ENCODE measurements at regions not wholly inside any gene's neighbourhood (a gene's known extent, or its start where the extent isn't known, plus 50 kb on each side); places are given as distances from the start of the nearest gene placed in this dataset.

- no peak for DNase-seq (ENCODE audit: low spot score)
- in situ Hi-C loops (cut with MboI; ENCODE audit: low pct_unique_long_range_greater_than_20kb, low sequenced_read_pairs, unreplicated experiment) = no loop called here
Measured at GRCh38 chr18:70973626-70974025, 684.8 kb downstream of the SOCS6 start.

GRCh38 chr18:70966419-70966818, 677.6 kb downstream of the SOCS6 start:
- DNase-seq (ENCODE audit: low spot score) = no peak
- no peak for TF ChIP-seq CTCF (IDR thresholded peaks at IDR 0.05; ENCODE audit: extremely low read depth, insufficient read depth, missing control alignments)
- in situ Hi-C loops (cut with MboI; ENCODE audit: low pct_unique_long_range_greater_than_20kb, low sequenced_read_pairs, unreplicated experiment) = no loop called here

More at GRCh38 chr18:70973626-70974025, 684.8 kb downstream of the SOCS6 start:
- TF ChIP-seq CTCF (IDR thresholded peaks at IDR 0.05; ENCODE audit: extremely low read depth, insufficient read depth, missing control alignments) = no peak

- no peak for DNase-seq (ENCODE audit: low spot score)
- in situ Hi-C loops (cut with MboI; ENCODE audit: low pct_unique_long_range_greater_than_20kb, low sequenced_read_pairs, unreplicated experiment) = no loop called here
- TF ChIP-seq CTCF (IDR thresholded peaks at IDR 0.05; ENCODE audit: extremely low read depth, insufficient read depth, missing control alignments) = no peak
Measured at GRCh38 chr18:70961939-70962338, 673.1 kb downstream of the SOCS6 start.

GRCh38 chr18:70956554-70956953, 667.7 kb downstream of the SOCS6 start:
- TF ChIP-seq CTCF (IDR thresholded peaks at IDR 0.05; ENCODE audit: extremely low read depth, insufficient read depth, missing control alignments) = no peak
- DNase-seq (ENCODE audit: low spot score) = no peak
- in situ Hi-C loops (cut with MboI; ENCODE audit: low pct_unique_long_range_greater_than_20kb, low sequenced_read_pairs, unreplicated experiment) = no loop called here

GRCh38 chr18:70936160-70936559, 647.3 kb downstream of the SOCS6 start:
- DNase-seq (ENCODE audit: low spot score) = no peak
- in situ Hi-C loops (cut with MboI; ENCODE audit: low pct_unique_long_range_greater_than_20kb, low sequenced_read_pairs, unreplicated experiment) = no loop called here
- no peak for TF ChIP-seq CTCF (IDR thresholded peaks at IDR 0.05; ENCODE audit: extremely low read depth, insufficient read depth, missing control alignments)

- TF ChIP-seq CTCF (IDR thresholded peaks at IDR 0.05; ENCODE audit: extremely low read depth, insufficient read depth, missing control alignments) = peak; percentile 70
- DNase-seq (ENCODE audit: low spot score) = peak; percentile 9
- in situ Hi-C loops (cut with MboI; ENCODE audit: low pct_unique_long_range_greater_than_20kb, low sequenced_read_pairs, unreplicated experiment) = no loop called here
Measured at GRCh38 chr18:70931942-70932814, 643.3 kb downstream of the SOCS6 start.
